ENCODE measurements at regions not wholly inside any gene's neighbourhood (a gene's known extent, or its start where the extent isn't known, plus 50 kb on each side); places are given as distances from the start of the nearest gene placed in this dataset.

GRCh38 chr9:115845648-115846312 is 307.8 kb upstream of the PAPPA start:
- CTCF ChIA-PET = no interaction called here
- no peak for DNase-seq
- POLR2A ChIA-PET = no interaction called here
- H3K4me1 ChIP-seq (ENCODE audit: control insufficient read depth in 1 of 2, insufficient read depth in 2 of 2, low read depth in 1 of 2, low read length in 1 of 2) = peaks cover 0 to 10% of the 10 kb centered on the region in 2 experiments; a peak in 2 of 4 replicates
- no peak overlapping the region for H3K4me2 ChIP-seq
- no peaks in the 10 kb centered on the region for H3K9me2 ChIP-seq
- H3K79me2 ChIP-seq (ENCODE audit: insufficient read depth) = no peaks in the 10 kb centered on the region
- H3F3A ChIP-seq (replicated peaks; ENCODE audit: insufficient read depth) = no peaks in the 10 kb centered on the region
- TF ChIP-seq FOSL2 (IDR thresholded peaks at IDR 0.05; ENCODE audit: borderline replicate concordance, low read depth) = peak; percentile 30; the same call in 1 of the 2 replicates
- 0 out of 2 replicates have a peak, but pooled peaks have one; percentile 17 for TF ChIP-seq RXRA (IDR thresholded peaks at IDR 0.05; ENCODE audit: borderline replicate concordance, low read depth)
- peak; percentile 27; the same call in 1 of the 2 replicates for TF ChIP-seq TCF12 (IDR thresholded peaks at IDR 0.05)
- TF ChIP-seq USF2 (IDR thresholded peaks at IDR 0.05; ENCODE audit: borderline replicate concordance, low read depth, low read length) = no peak
- H4K20me1 ChIP-seq (ENCODE audit: insufficient read depth) = no peaks in the 10 kb centered on the region
- H3K4me3 ChIP-seq (ENCODE audit: low read depth in 2 of 2, low read length in 1 of 2) = no peak overlapping the region
- no peaks in the 10 kb centered on the region for H3K9me3 ChIP-seq
- no peak overlapping the region for H3K27ac ChIP-seq (ENCODE audit: low read depth in 2 of 2, low read length in 1 of 2)
- H3K36me3 ChIP-seq (replicated peaks in 1 of 2; ENCODE audit: control insufficient read depth in 1 of 2, insufficient read depth in 2 of 2, low read length in 1 of 2) = no peaks in the 10 kb centered on the region
- WGBS (ENCODE audit: low lambda C conversion rate) = 85% methylated on average over 3 of the region's 3 CpGs
- H2AFZ ChIP-seq (ENCODE audit: low read depth) = no peak overlapping the region
- no peaks in the 10 kb centered on the region for H3K27me3 ChIP-seq (ENCODE audit: insufficient read depth)
- no peak overlapping the region for H3K9ac ChIP-seq

- Histone ChIP-seq H3K9ac (no peak overlapping the region), H3K36me3 (replicated peaks in 1 of 2; ENCODE audit: control insufficient read depth in 1 of 2, insufficient read depth in 2 of 2, low read length in 1 of 2) (no peaks in the 10 kb centered on the region), H3F3A (replicated peaks; ENCODE audit: insufficient read depth) (no peaks in the 10 kb centered on the region), H3K4me3 (ENCODE audit: low read depth in 2 of 2, low read length in 1 of 2) (no peak overlapping the region), H3K27me3 (ENCODE audit: insufficient read depth) (no peaks in the 10 kb centered on the region), H4K20me1 (ENCODE audit: insufficient read depth) (no peaks in the 10 kb centered on the region), H3K9me2 (no peaks in the 10 kb centered on the region), H3K4me2 (no peak overlapping the region), H2AFZ (ENCODE audit: low read depth) (no peak overlapping the region), H3K27ac (ENCODE audit: low read depth in 2 of 2, low read length in 1 of 2) (no peak overlapping the region), H3K79me2 (ENCODE audit: insufficient read depth) (no peaks in the 10 kb centered on the region), H3K9me3 (no peaks in the 10 kb centered on the region), H3K4me1 (ENCODE audit: control insufficient read depth in 1 of 2, insufficient read depth in 2 of 2, low read depth in 1 of 2, low read length in 1 of 2) (peaks cover 0 to 16% of the 10 kb centered on the region in 2 experiments; a peak in 2 of 4 replicates)
- CTCF ChIA-PET = no interaction called here
- DNase-seq = no peak
- POLR2A ChIA-PET = no interaction called here
- WGBS (ENCODE audit: low lambda C conversion rate) = 30% methylated on average over 1 of the region's 1 CpG
- TF ChIP-seq USF2 (IDR thresholded peaks at IDR 0.05; ENCODE audit: borderline replicate concordance, low read depth, low read length) (no peak), JUND (IDR thresholded peaks at IDR 0.05) (peak; percentile 12; the same call in 1 of the 2 replicates), NRF1 (IDR thresholded peaks at IDR 0.05; ENCODE audit: low read depth, low read length) (no peak), RXRA (IDR thresholded peaks at IDR 0.05; ENCODE audit: borderline replicate concordance, low read depth) (no peak), EP300 (IDR thresholded peaks at IDR 0.05; ENCODE audit: borderline replicate concordance in 1 of 2, low read depth in 1 of 2, low read length in 1 of 2) (no peak), FOSL2 (IDR thresholded peaks at IDR 0.05; ENCODE audit: borderline replicate concordance, low read depth) (peak; percentile 17; the same call in 1 of the 2 replicates), ELF1 (IDR thresholded peaks at IDR 0.05) (no peak)
Observed at GRCh38 chr9:115847216-115847615, 306.4 kb upstream of the PAPPA start.

All from SK-N-SH (cell line).